Suppressor macrophage treated with lipopolysaccharide for 4 hours (primary cell): ENCODE measurements at regions not wholly inside any gene's neighbourhood (a gene's known extent, or its start where the extent isn't known, plus 50 kb on each side); places are given as distances from the start of the nearest gene placed in this dataset.
"Not testable (repeated sequence)": the region's sequence is repeated elsewhere in the genome, so short reads cannot be mapped to it uniquely, and the experiment has no call there.

ENCODE experiments used
- DNase-seq: peaks from one replicate; pipeline ENCODE4 v3.0.0-alpha.2; 2020

GRCh38 chrX:21225643-21226042 is 148.6 kb upstream of the CNKSR2 start:
- DNase-seq = no peak

- DNase-seq = not testable (repeated sequence)
Observed at GRCh38 chrX:21228974-21229373, 145.2 kb upstream of the CNKSR2 start.

GRCh38 chrX:21255032-21255618 is 119.1 kb upstream of the CNKSR2 start:
- no peak for DNase-seq

GRCh38 chrX:21266949-21267348 is 107.3 kb upstream of the CNKSR2 start:
- no peak for DNase-seq

GRCh38 chrX:21276736-21277433 is 97.3 kb upstream of the CNKSR2 start:
- no peak for DNase-seq

- DNase-seq = no peak
Observed at GRCh38 chrX:21289232-21289631, 85.0 kb upstream of the CNKSR2 start.

- no peak for DNase-seq
Observed at GRCh38 chrX:21295246-21295820, 78.9 kb upstream of the CNKSR2 start.

GRCh38 chrX:21305799-21306336 is 68.3 kb upstream of the CNKSR2 start:
- DNase-seq = no peak

- DNase-seq = no peak
Observed at GRCh38 chrX:21319323-21319722, 54.9 kb upstream of the CNKSR2 start.
